Stimulated activated CD4-positive, alpha-beta T cell treated with anti-CD3 and anti-CD28 coated beads, Interleukin-4, amount 100 ng/mL, for 1 hour (primary cell): ENCODE measurements at regions not wholly inside any gene's neighbourhood (a gene's known extent, or its start where the extent isn't known, plus 50 kb on each side); places are given as distances from the start of the nearest gene placed in this dataset.
"Not testable (repeated sequence)": the region's sequence is repeated elsewhere in the genome, so short reads cannot be mapped to it uniquely, and the experiment has no call there.

Experiments
- DNase-seq: peaks from one replicate; pipeline ENCODE4 v3.0.0-alpha.2; 2020

- DNase-seq: no peak
These were observed 1136.4 kb upstream of the TMEM132C start for GRCh38 chr12:127130506-127131124.

- no peak for DNase-seq
These were observed 1133.2 kb upstream of the TMEM132C start for GRCh38 chr12:127133675-127134335.

GRCh38 chr12:127140864-127141484 lies 1126.0 kb upstream of the TMEM132C start:
- DNase-seq: not testable (repeated sequence)

GRCh38 chr12:127143020-127143419 lies 1124.0 kb upstream of the TMEM132C start:
- no peak for DNase-seq

GRCh38 chr12:127144770-127145169 lies 1122.2 kb upstream of the TMEM132C start:
- DNase-seq: no peak

GRCh38 chr12:127145241-127145928 lies 1121.6 kb upstream of the TMEM132C start:
- no peak for DNase-seq

- peak; percentile 83 for DNase-seq
These were observed 1120.8 kb upstream of the TMEM132C start for GRCh38 chr12:127145929-127146789.

GRCh38 chr12:127146991-127147718 lies 1119.8 kb upstream of the TMEM132C start:
- no peak for DNase-seq

- no peak for DNase-seq
These were observed 1119.2 kb upstream of the TMEM132C start for GRCh38 chr12:127147724-127148123.

- DNase-seq: no peak
These were observed 1118.7 kb upstream of the TMEM132C start for GRCh38 chr12:127148318-127148717.

- DNase-seq: no peak
These were observed 1117.6 kb upstream of the TMEM132C start for GRCh38 chr12:127149226-127149964.

- no peak for DNase-seq
These were observed 1116.9 kb upstream of the TMEM132C start for GRCh38 chr12:127150028-127150427.

GRCh38 chr12:127150479-127150878 lies 1116.5 kb upstream of the TMEM132C start:
- DNase-seq: no peak

GRCh38 chr12:127150956-127151355 lies 1116.0 kb upstream of the TMEM132C start:
- no peak for DNase-seq

- DNase-seq: no peak
These were observed 1113.0 kb upstream of the TMEM132C start for GRCh38 chr12:127153996-127154395.

- DNase-seq: not testable (repeated sequence)
These were observed 1112.1 kb upstream of the TMEM132C start for GRCh38 chr12:127154830-127155229.

- DNase-seq: not testable (repeated sequence)
These were observed 1110.9 kb upstream of the TMEM132C start for GRCh38 chr12:127155935-127156619.

GRCh38 chr12:127157501-127158366 lies 1109.2 kb upstream of the TMEM132C start:
- not testable (repeated sequence) for DNase-seq

GRCh38 chr12:127158385-127159061 lies 1108.4 kb upstream of the TMEM132C start:
- no peak for DNase-seq
